Central memory CD4-positive, alpha-beta T cell (primary cell): ENCODE measurements at regions not wholly inside any gene's neighbourhood (a gene's known extent, or its start where the extent isn't known, plus 50 kb on each side); places are given as distances from the start of the nearest gene placed in this dataset.
"Not testable (repeated sequence)": the region's sequence is repeated elsewhere in the genome, so short reads cannot be mapped to it uniquely, and the experiment has no call there.

Experiments
- DNase-seq: peaks from one replicate; pipeline ENCODE4 v3.0.0; 2022

- no peak for DNase-seq
Observed at GRCh38 chr3:110253794-110254193, 817.8 kb upstream of the NECTIN3 start.

- DNase-seq: no peak
Observed at GRCh38 chr3:110254591-110254990, 817.0 kb upstream of the NECTIN3 start.

- DNase-seq: no peak
Observed at GRCh38 chr3:110261141-110261540, 810.5 kb upstream of the NECTIN3 start.

GRCh38 chr3:110262896-110263295, 808.7 kb upstream of the NECTIN3 start:
- DNase-seq: no peak

- DNase-seq: no peak
Observed at GRCh38 chr3:110265302-110265701, 806.3 kb upstream of the NECTIN3 start.

- no peak for DNase-seq
Observed at GRCh38 chr3:110267304-110267845, 804.2 kb upstream of the NECTIN3 start.

GRCh38 chr3:110272525-110272924, 799.1 kb upstream of the NECTIN3 start:
- DNase-seq: no peak

GRCh38 chr3:110291886-110292501, 779.6 kb upstream of the NECTIN3 start:
- DNase-seq: no peak

GRCh38 chr3:110293660-110294059, 778.0 kb upstream of the NECTIN3 start:
- no peak for DNase-seq

- DNase-seq: no peak
Observed at GRCh38 chr3:110296885-110297284, 774.7 kb upstream of the NECTIN3 start.

- DNase-seq: no peak
Observed at GRCh38 chr3:110301781-110302180, 769.8 kb upstream of the NECTIN3 start.

GRCh38 chr3:110307065-110307809, 764.4 kb upstream of the NECTIN3 start:
- no peak for DNase-seq

- no peak for DNase-seq
Observed at GRCh38 chr3:110311541-110311940, 760.1 kb upstream of the NECTIN3 start.

GRCh38 chr3:110314512-110315114, 757.0 kb upstream of the NECTIN3 start:
- DNase-seq: peak; percentile 51

GRCh38 chr3:110318108-110318507, 753.5 kb upstream of the NECTIN3 start:
- no peak for DNase-seq

- DNase-seq: no peak
Observed at GRCh38 chr3:110323349-110323748, 748.3 kb upstream of the NECTIN3 start.

- DNase-seq: no peak
Observed at GRCh38 chr3:110324171-110324705, 747.4 kb upstream of the NECTIN3 start.

GRCh38 chr3:110327870-110328269, 743.7 kb upstream of the NECTIN3 start:
- DNase-seq: no peak

- DNase-seq: not testable (repeated sequence)
Observed at GRCh38 chr3:110331562-110331961, 740.1 kb upstream of the NECTIN3 start.

GRCh38 chr3:110332629-110333028, 739.0 kb upstream of the NECTIN3 start:
- DNase-seq: no peak

GRCh38 chr3:110341047-110341446, 730.6 kb upstream of the NECTIN3 start:
- no peak for DNase-seq

GRCh38 chr3:110343376-110343775, 728.2 kb upstream of the NECTIN3 start:
- DNase-seq: no peak

GRCh38 chr3:110343945-110344344, 727.7 kb upstream of the NECTIN3 start:
- no peak for DNase-seq

- DNase-seq: no peak
Observed at GRCh38 chr3:110344487-110344886, 727.1 kb upstream of the NECTIN3 start.
